ENCODE measurements at regions not wholly inside any gene's neighbourhood (a gene's known extent, or its start where the extent isn't known, plus 50 kb on each side); places are given as distances from the start of the nearest gene placed in this dataset.
"Not testable (repeated sequence)": the region's sequence is repeated elsewhere in the genome, so short reads cannot be mapped to it uniquely, and the experiment has no call there.

GRCh38 chr6:112934433-112935327 is 587.5 kb downstream of the RFPL4B start:
- H3K4me3 ChIP-seq (ENCODE audit: low read depth, low read length): no peak overlapping the region
- CTCF ChIA-PET: interaction anchor here (1.4 kb wide), 1 partner anchor 10 kb away, joined by 3 read pairs; no protein-coding TSS in a partner anchor
- no peaks in the 10 kb centered on the region for H3K27me3 ChIP-seq (ENCODE audit: control insufficient read depth, insufficient read depth, low read length)
- POLR2A ChIA-PET: no interaction called here
- no peaks in the 10 kb centered on the region for H3K36me3 ChIP-seq (ENCODE audit: control insufficient read depth, insufficient read depth, low read length)
- no peak for TF ChIP-seq CTCF (IDR thresholded peaks at IDR 0.05; ENCODE audit: insufficient read depth, low read depth, low read length)
- no peak for DNase-seq (ENCODE audit: low read depth)

- CTCF ChIA-PET: no interaction called here
- H3K27me3 ChIP-seq (ENCODE audit: control insufficient read depth, insufficient read depth, low read length): no peaks in the 10 kb centered on the region
- no peak for DNase-seq (ENCODE audit: low read depth)
- no peak overlapping the region for H3K4me3 ChIP-seq (ENCODE audit: low read depth, low read length)
- H3K36me3 ChIP-seq (ENCODE audit: control insufficient read depth, insufficient read depth, low read length): no peaks in the 10 kb centered on the region
- TF ChIP-seq CTCF (IDR thresholded peaks at IDR 0.05; ENCODE audit: insufficient read depth, low read depth, low read length): no peak
- POLR2A ChIA-PET: no interaction called here
Measured at GRCh38 chr6:112935402-112936078, 588.4 kb downstream of the RFPL4B start.

GRCh38 chr6:112936079-112936472 is 588.9 kb downstream of the RFPL4B start:
- CTCF ChIA-PET: no interaction called here
- TF ChIP-seq CTCF (IDR thresholded peaks at IDR 0.05; ENCODE audit: insufficient read depth, low read depth, low read length): no peak
- H3K27me3 ChIP-seq (ENCODE audit: control insufficient read depth, insufficient read depth, low read length): no peaks in the 10 kb centered on the region
- H3K36me3 ChIP-seq (ENCODE audit: control insufficient read depth, insufficient read depth, low read length): no peaks in the 10 kb centered on the region
- H3K4me3 ChIP-seq (ENCODE audit: low read depth, low read length): no peak overlapping the region
- POLR2A ChIA-PET: no interaction called here
- DNase-seq (ENCODE audit: low read depth): no peak

- POLR2A ChIA-PET: no interaction called here
- Histone ChIP-seq H3K4me3 (ENCODE audit: low read depth, low read length) (no peak overlapping the region), H3K27me3 (ENCODE audit: control insufficient read depth, insufficient read depth, low read length) (no peaks in the 10 kb centered on the region), H3K36me3 (ENCODE audit: control insufficient read depth, insufficient read depth, low read length) (no peaks in the 10 kb centered on the region)
- CTCF ChIA-PET: interaction anchor here (0.8 kb wide), 1 partner anchor 8 kb away, joined by 3 read pairs; no protein-coding TSS in a partner anchor
- DNase-seq (ENCODE audit: low read depth): peak; percentile 44
- TF ChIP-seq CTCF (IDR thresholded peaks at IDR 0.05; ENCODE audit: insufficient read depth, low read depth, low read length): no peak
Measured at GRCh38 chr6:112936504-112936903, 589.4 kb downstream of the RFPL4B start.

GRCh38 chr6:112937690-112938089 is 590.6 kb downstream of the RFPL4B start:
- H3K27me3 ChIP-seq (ENCODE audit: control insufficient read depth, insufficient read depth, low read length); DNase-seq (ENCODE audit: low read depth); POLR2A ChIA-PET; H3K4me3 ChIP-seq (ENCODE audit: low read depth, low read length); H3K36me3 ChIP-seq (ENCODE audit: control insufficient read depth, insufficient read depth, low read length): not testable (repeated sequence)
- CTCF ChIA-PET: interaction anchor here (0.6 kb wide), 1 partner anchor 9 kb away, joined by 3 read pairs; no protein-coding TSS in a partner anchor

Data from BJ (cell line).